Osteoblast (primary cell): ENCODE measurements at regions not wholly inside any gene's neighbourhood (a gene's known extent, or its start where the extent isn't known, plus 50 kb on each side); places are given as distances from the start of the nearest gene placed in this dataset.
A peak's percentile ranks its signal among the peaks of the same experiment; 100 is the strongest.

Experiments used
- DNase-seq: peaks from one replicate; pipeline ENCODE4 v3.0.0; 2011; ENCODE audit warnings: low spot score, mixed read lengths; ENCODE audit not compliant: insufficient read length; ENCODE audit errors: missing footprints
- H2AFZ ChIP-seq: 2 replicates; pipeline ENCODE4 v1.6.0; 2011; ENCODE audit warnings: mild to moderate bottlenecking, low read length
- H3K27ac ChIP-seq: 2 replicates; pipeline ENCODE4 v1.5.1; 2011; ENCODE audit warnings: mild to moderate bottlenecking, low read depth, low read length, moderate library complexity
- H3K27me3 ChIP-seq: 2 replicates; pipeline ENCODE4 v1.6.0; 2012; ENCODE audit warnings: mild to moderate bottlenecking, control low read depth, inconsistent platforms, low read length, moderate library complexity; ENCODE audit not compliant: insufficient read depth
- H3K36me3 ChIP-seq: 2 replicates; pipeline ENCODE4 v1.5.1; 2011; ENCODE audit warnings: mild to moderate bottlenecking, low read length, control low read depth, moderate library complexity; ENCODE audit not compliant: insufficient read depth
- H3K4me1 ChIP-seq: 2 replicates; pipeline ENCODE4 v1.5.1; 2011; ENCODE audit warnings: mild to moderate bottlenecking, low read length, control low read depth, moderate library complexity; ENCODE audit not compliant: insufficient read depth
- H3K4me2 ChIP-seq: 2 replicates; pipeline ENCODE4 v1.6.0; 2011; ENCODE audit warnings: mild to moderate bottlenecking, low read length; ENCODE audit not compliant: insufficient read depth
- H3K4me3 ChIP-seq: fragments of 200-600 bp; sonication (generic); 3 replicates; pipeline ENCODE4 v1.5.1; 2012; ENCODE audit warnings: mild to moderate bottlenecking, low read length, inconsistent platforms; ENCODE audit not compliant: insufficient read depth
- H3K79me2 ChIP-seq: 2 replicates; pipeline ENCODE4 v1.6.0; 2012; ENCODE audit warnings: mild to moderate bottlenecking, low read length, control low read depth, inconsistent platforms; ENCODE audit not compliant: insufficient read depth
- H3K9me3 ChIP-seq: 2 replicates; pipeline ENCODE4 v1.5.1; 2011; ENCODE audit warnings: low read depth, low read length, control low read depth
- H4K20me1 ChIP-seq: 2 replicates; pipeline ENCODE4 v1.6.0; 2012; ENCODE audit warnings: mild to moderate bottlenecking, low read length, control low read depth; ENCODE audit not compliant: insufficient read depth
- TF ChIP-seq, protein P1 (sequence below): IDR thresholded peaks from 2 replicates; pipeline ENCODE4 v1.5.1; 2011; ENCODE audit warnings: mild to moderate bottlenecking, low read depth, low read length, moderate library complexity; ENCODE audit errors: extremely low read depth

DNA sequence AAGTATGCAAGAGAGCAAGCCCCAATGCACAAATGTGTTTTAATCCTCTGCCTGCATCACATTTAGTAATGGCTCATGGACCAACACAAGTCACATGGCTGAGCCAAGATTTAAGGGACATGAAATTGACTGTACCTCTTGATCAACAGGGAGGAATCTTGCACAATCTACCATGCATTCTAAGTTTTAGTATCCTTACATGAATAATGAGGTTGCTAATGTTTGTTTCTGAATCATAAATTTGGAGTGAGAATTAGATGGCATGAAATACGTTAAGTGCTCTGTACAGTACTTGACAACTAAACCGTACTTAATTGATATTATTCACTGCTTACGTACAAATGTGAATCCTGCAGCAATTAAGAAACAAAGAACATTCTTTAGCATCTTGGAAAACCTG, 553.8 kb upstream of the JAG1 start:
- Histone ChIP-seq H2AFZ (no peak overlapping the region), H3K4me1 (peaks cover 13% of the 10 kb centered on the region), H3K36me3 (no peaks in the 10 kb centered on the region), H3K4me2 (no peak overlapping the region), H3K27me3 (no peaks in the 10 kb centered on the region), H4K20me1 (no peaks in the 10 kb centered on the region), H3K4me3 (no peak overlapping the region), H3K27ac (no peak overlapping the region), H3K79me2 (no peaks in the 10 kb centered on the region), H3K9me3 (no peaks in the 10 kb centered on the region)
- no peak for DNase-seq
- TF ChIP-seq, protein P1, sequence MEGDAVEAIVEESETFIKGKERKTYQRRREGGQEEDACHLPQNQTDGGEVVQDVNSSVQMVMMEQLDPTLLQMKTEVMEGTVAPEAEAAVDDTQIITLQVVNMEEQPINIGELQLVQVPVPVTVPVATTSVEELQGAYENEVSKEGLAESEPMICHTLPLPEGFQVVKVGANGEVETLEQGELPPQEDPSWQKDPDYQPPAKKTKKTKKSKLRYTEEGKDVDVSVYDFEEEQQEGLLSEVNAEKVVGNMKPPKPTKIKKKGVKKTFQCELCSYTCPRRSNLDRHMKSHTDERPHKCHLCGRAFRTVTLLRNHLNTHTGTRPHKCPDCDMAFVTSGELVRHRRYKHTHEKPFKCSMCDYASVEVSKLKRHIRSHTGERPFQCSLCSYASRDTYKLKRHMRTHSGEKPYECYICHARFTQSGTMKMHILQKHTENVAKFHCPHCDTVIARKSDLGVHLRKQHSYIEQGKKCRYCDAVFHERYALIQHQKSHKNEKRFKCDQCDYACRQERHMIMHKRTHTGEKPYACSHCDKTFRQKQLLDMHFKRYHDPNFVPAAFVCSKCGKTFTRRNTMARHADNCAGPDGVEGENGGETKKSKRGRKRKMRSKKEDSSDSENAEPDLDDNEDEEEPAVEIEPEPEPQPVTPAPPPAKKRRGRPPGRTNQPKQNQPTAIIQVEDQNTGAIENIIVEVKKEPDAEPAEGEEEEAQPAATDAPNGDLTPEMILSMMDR = no peak

DNA sequence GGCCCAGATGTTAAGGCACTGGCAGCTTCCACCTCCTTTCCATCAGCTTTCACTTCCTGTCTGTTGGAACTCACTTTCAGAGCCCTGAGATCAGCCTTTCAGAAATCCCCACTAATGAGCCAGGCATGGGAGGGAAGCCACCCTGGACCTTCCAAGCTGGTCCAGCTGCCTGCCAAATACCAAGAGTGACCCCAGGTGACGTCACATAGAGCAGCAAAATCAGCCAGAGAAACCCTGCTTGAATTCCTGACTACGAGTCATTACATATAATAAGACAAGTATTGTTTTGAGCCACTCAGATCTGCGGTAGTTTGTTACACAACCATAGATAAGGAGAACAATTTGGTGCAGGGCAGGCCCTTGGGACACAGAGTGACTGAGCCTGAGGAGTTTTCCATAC, 556.0 kb upstream of the JAG1 start:
- peak; percentile 90 for DNase-seq
- Histone ChIP-seq H3K4me1 (peaks cover 14% of the 10 kb centered on the region), H3K9me3 (no peaks in the 10 kb centered on the region), H3K27ac (peak overlapping the region; percentile 94), H3K79me2 (no peaks in the 10 kb centered on the region), H3K27me3 (no peaks in the 10 kb centered on the region), H3K4me3 (peak overlapping the region; percentile 12), H3K4me2 (peak overlapping the region; percentile 74), H4K20me1 (no peaks in the 10 kb centered on the region), H3K36me3 (no peaks in the 10 kb centered on the region), H2AFZ (peak overlapping the region; percentile 40)
- TF ChIP-seq, protein P1 = no peak

DNA sequence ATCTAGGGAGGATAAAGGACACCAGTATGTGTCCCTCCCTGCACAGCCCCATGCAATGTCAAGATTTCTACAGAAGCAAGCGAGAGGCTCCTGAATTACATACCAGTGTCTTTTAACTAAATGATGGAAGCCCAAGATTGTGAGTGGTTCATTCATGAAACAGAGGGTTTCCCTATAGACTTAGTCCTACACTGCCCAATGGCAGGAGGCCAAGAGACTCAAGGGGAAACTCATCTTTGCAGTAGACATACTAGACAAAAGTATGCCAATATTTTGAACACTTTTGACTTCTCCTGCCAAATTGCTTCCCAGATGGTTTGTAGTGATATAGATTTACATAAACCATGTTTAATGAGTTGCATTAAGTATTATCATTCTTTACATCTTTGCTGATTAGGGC, 557.2 kb upstream of the JAG1 start:
- Histone ChIP-seq H3K27ac (no peak overlapping the region), H3K4me1 (peaks cover 24% of the 10 kb centered on the region), H3K9me3 (no peaks in the 10 kb centered on the region), H3K4me3 (no peak overlapping the region), H4K20me1 (no peaks in the 10 kb centered on the region), H3K4me2 (no peak overlapping the region), H3K36me3 (no peaks in the 10 kb centered on the region), H3K27me3 (no peaks in the 10 kb centered on the region), H2AFZ (no peak overlapping the region), H3K79me2 (no peaks in the 10 kb centered on the region)
- TF ChIP-seq, protein P1 = no peak
- no peak for DNase-seq

DNA sequence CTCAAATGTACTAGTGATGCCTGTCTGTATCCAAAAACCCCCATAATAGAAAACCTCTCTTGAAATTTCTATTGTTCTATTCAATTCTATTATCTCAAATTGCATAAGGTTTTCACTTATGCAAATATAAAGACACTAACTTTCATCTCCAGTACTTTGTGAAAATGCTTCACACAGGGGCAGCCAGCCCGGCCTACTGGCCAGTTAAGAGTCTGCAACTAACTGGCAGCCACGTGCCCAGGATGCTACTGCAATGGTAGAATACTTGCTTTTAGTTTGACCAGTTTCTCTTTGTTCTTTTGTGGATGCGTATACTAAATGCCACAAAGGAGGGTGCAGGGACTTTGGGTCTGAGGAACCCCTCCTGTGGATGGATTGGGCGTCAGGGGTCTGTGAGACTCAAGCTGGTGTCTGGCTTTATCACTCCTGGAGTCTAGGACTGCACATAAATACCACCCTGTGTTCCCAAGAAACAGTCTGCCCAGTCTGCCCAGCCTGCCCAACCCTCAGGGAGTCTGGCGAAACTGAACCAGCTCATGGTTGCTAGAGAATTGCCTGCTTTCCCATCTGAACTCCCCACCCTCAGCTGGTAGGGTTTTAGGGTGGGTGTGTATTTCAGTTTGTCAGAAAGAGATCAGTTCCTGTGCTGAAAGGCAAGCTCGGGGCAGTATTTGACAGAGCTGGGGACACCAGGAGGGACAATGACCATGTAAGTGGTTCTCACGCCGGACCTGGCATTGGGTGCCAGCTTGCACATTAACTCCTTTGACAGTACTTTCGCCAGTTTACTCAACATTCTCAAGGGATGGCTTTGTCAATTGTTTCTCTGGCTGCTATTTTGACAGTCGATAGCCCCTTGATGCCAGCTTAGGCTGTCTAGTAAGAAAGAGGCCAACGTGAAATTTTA, 558.2 kb upstream of the JAG1 start:
- no peaks in the 10 kb centered on the region for H3K27me3 ChIP-seq
- no peak overlapping the region for H2AFZ ChIP-seq
- TF ChIP-seq, protein P1 = peak; percentile 16
- no peak for DNase-seq
- no peak overlapping the region for H3K4me2 ChIP-seq
- H3K4me3 ChIP-seq = no peak overlapping the region
- no peak overlapping the region for H3K27ac ChIP-seq
- H3K79me2 ChIP-seq = no peaks in the 10 kb centered on the region
- no peaks in the 10 kb centered on the region for H3K36me3 ChIP-seq
- H3K9me3 ChIP-seq = no peaks in the 10 kb centered on the region
- H4K20me1 ChIP-seq = no peaks in the 10 kb centered on the region
- peaks cover 24% of the 10 kb centered on the region for H3K4me1 ChIP-seq
